ENCODE measurements at regions not wholly inside any gene's neighbourhood (a gene's known extent, or its start where the extent isn't known, plus 50 kb on each side); places are given as distances from the start of the nearest gene placed in this dataset.

GRCh38 chr2:14011190-14011589 is 621.3 kb upstream of the LRATD1 start:
- H3K27me3 ChIP-seq: no peaks in the 10 kb centered on the region
- TF ChIP-seq POLR2A (IDR thresholded peaks at IDR 0.05): no peak
- TF ChIP-seq, protein P1, sequence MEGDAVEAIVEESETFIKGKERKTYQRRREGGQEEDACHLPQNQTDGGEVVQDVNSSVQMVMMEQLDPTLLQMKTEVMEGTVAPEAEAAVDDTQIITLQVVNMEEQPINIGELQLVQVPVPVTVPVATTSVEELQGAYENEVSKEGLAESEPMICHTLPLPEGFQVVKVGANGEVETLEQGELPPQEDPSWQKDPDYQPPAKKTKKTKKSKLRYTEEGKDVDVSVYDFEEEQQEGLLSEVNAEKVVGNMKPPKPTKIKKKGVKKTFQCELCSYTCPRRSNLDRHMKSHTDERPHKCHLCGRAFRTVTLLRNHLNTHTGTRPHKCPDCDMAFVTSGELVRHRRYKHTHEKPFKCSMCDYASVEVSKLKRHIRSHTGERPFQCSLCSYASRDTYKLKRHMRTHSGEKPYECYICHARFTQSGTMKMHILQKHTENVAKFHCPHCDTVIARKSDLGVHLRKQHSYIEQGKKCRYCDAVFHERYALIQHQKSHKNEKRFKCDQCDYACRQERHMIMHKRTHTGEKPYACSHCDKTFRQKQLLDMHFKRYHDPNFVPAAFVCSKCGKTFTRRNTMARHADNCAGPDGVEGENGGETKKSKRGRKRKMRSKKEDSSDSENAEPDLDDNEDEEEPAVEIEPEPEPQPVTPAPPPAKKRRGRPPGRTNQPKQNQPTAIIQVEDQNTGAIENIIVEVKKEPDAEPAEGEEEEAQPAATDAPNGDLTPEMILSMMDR (IDR thresholded peaks at IDR 0.05): no peak
- no peaks in the 10 kb centered on the region for H3K4me1 ChIP-seq
- no peak for DNase-seq
- no peak overlapping the region for H3K4me3 ChIP-seq
- no peak overlapping the region for H3K27ac ChIP-seq
- no peaks in the 10 kb centered on the region for H3K36me3 ChIP-seq
- H3K9me3 ChIP-seq: no peaks in the 10 kb centered on the region

DNA sequence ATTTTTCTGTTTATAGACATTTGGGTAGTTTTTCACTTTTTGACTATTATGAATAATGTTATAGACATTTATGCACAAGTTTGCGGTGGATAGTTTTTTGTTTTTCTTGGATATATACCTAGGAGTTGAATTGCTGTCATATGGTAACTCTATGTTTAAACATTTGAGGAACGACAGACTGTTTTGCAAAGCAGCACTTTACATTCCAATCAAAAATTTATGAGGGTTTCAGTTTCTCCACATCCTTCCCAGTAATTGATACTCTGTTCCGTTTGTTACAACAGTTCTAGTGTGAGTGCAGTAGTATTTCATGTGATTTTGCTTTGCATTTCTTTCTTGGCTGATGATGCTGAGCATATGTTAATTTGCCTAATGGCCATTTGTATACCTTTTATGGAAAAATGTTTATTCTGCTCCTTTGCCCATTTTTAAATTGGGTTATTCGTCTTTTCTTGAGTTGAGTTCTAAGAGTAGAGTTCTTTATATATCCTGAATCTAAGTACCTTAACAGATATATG is 617.3 kb upstream of the LRATD1 start:
- Histone ChIP-seq H3K27ac (no peak overlapping the region), H3K4me1 (no peaks in the 10 kb centered on the region), H3K4me3 (no peak overlapping the region), H3K27me3 (no peaks in the 10 kb centered on the region), H3K36me3 (no peaks in the 10 kb centered on the region), H3K9me3 (no peaks in the 10 kb centered on the region)
- DNase-seq: no peak
- TF ChIP-seq, protein P1 (IDR thresholded peaks at IDR 0.05): no peak
- no peak for TF ChIP-seq POLR2A (IDR thresholded peaks at IDR 0.05)

- no peak for TF ChIP-seq POLR2A (IDR thresholded peaks at IDR 0.05)
- TF ChIP-seq, protein P1 (IDR thresholded peaks at IDR 0.05): no peak
- Histone ChIP-seq H3K4me3 (no peak overlapping the region), H3K36me3 (no peaks in the 10 kb centered on the region), H3K4me1 (no peaks in the 10 kb centered on the region), H3K27me3 (no peaks in the 10 kb centered on the region), H3K27ac (no peak overlapping the region), H3K9me3 (no peaks in the 10 kb centered on the region)
- DNase-seq: no peak
These were observed 616.1 kb upstream of the LRATD1 start for GRCh38 chr2:14016289-14016955.

DNA sequence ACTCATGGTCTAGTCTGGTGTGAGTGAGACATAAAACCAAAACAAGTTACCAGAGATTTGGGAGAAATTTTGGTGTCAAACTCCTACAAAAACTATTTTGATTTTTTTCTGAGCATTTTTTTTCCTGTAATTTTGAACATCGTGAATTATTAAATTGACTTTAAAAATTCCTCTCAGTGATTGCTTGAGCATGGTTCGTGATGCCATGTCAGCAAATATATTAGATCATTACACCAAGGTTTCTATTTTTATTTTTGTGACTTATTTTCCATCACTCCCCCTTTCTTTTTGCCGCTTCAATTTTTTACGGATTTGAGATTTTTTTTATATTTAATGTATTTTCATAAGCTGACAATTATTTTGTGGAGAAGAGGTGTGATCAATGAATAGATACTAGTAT is 613.9 kb upstream of the LRATD1 start:
- Histone ChIP-seq H3K27ac (no peak overlapping the region), H3K27me3 (no peaks in the 10 kb centered on the region), H3K4me3 (no peak overlapping the region), H3K9me3 (no peaks in the 10 kb centered on the region), H3K4me1 (no peaks in the 10 kb centered on the region), H3K36me3 (no peaks in the 10 kb centered on the region)
- TF ChIP-seq, protein P1 (IDR thresholded peaks at IDR 0.05): no peak
- no peak for TF ChIP-seq POLR2A (IDR thresholded peaks at IDR 0.05)
- no peak for DNase-seq

DNA sequence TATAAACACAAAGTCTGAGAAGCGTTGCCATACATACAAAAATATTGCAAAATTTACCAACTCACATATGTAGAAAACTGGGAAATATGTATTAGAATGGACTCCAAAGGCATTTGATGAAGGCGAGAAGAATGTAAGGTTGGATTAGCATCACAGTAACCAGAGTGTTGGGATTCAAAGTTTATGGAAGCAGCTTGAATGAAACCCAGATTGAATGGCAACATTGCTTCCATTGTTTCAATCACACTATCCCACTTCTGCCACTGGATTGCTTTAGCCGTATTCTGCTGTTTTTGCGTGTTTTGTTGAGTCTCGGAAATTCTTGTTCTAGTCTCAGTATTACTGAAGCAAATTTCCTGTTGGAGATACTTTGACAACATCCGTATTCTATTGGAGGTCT is 609.0 kb upstream of the LRATD1 start:
- no peak for TF ChIP-seq POLR2A (IDR thresholded peaks at IDR 0.05)
- TF ChIP-seq, protein P1 (IDR thresholded peaks at IDR 0.05): no peak
- no peak overlapping the region for H3K4me3 ChIP-seq
- H3K27ac ChIP-seq: no peak overlapping the region
- H3K27me3 ChIP-seq: no peaks in the 10 kb centered on the region
- H3K4me1 ChIP-seq: no peaks in the 10 kb centered on the region
- H3K9me3 ChIP-seq: no peaks in the 10 kb centered on the region
- no peak for DNase-seq
- no peaks in the 10 kb centered on the region for H3K36me3 ChIP-seq

Data from Peyer's patch (tissue), 4 donors.